ENCODE measurements at regions not wholly inside any gene's neighbourhood (a gene's known extent, or its start where the extent isn't known, plus 50 kb on each side); places are given as distances from the start of the nearest gene placed in this dataset.

- DNase-seq (ENCODE audit: low read depth) = no peak
Observed at GRCh38 chr2:173770947-173771678, 194.1 kb downstream of the SP3 start.

GRCh38 chr2:173772205-173772604 is 193.0 kb downstream of the SP3 start:
- DNase-seq (ENCODE audit: low read depth) = no peak

- no peak for DNase-seq (ENCODE audit: low read depth)
Observed at GRCh38 chr2:173773076-173773475, 192.1 kb downstream of the SP3 start.

GRCh38 chr2:173775440-173775839 is 189.7 kb downstream of the SP3 start:
- DNase-seq (ENCODE audit: low read depth) = no peak

GRCh38 chr2:173782681-173783080 is 182.5 kb downstream of the SP3 start:
- no peak for DNase-seq (ENCODE audit: low read depth)

- DNase-seq (ENCODE audit: low read depth) = no peak
Observed at GRCh38 chr2:173783382-173783781, 181.8 kb downstream of the SP3 start.

GRCh38 chr2:173785813-173786212 is 179.4 kb downstream of the SP3 start:
- DNase-seq (ENCODE audit: low read depth) = no peak

- no peak for DNase-seq (ENCODE audit: low read depth)
Observed at GRCh38 chr2:173791502-173791901, 173.7 kb downstream of the SP3 start.

- DNase-seq (ENCODE audit: low read depth) = no peak
Observed at GRCh38 chr2:173792166-173792565, 173.0 kb downstream of the SP3 start.

GRCh38 chr2:173792741-173793140 is 172.4 kb downstream of the SP3 start:
- peak; percentile 3 for DNase-seq (ENCODE audit: low read depth)

GRCh38 chr2:173793709-173794565 is 171.2 kb downstream of the SP3 start:
- no peak for DNase-seq (ENCODE audit: low read depth)

- no peak for DNase-seq (ENCODE audit: low read depth)
Observed at GRCh38 chr2:173797586-173798263, 167.4 kb downstream of the SP3 start.

- no peak for DNase-seq (ENCODE audit: low read depth)
Observed at GRCh38 chr2:173802518-173802917, 162.7 kb downstream of the SP3 start.

- DNase-seq (ENCODE audit: low read depth) = no peak
Observed at GRCh38 chr2:173803449-173803848, 161.7 kb downstream of the SP3 start.

- peak; percentile 17 for DNase-seq (ENCODE audit: low read depth)
Observed at GRCh38 chr2:173806761-173807160, 158.4 kb downstream of the SP3 start.

GRCh38 chr2:173808718-173809117 is 156.5 kb downstream of the SP3 start:
- no peak for DNase-seq (ENCODE audit: low read depth)

GRCh38 chr2:173812321-173812720 is 152.9 kb downstream of the SP3 start:
- DNase-seq (ENCODE audit: low read depth) = no peak

GRCh38 chr2:173814306-173814705 is 150.9 kb downstream of the SP3 start:
- no peak for DNase-seq (ENCODE audit: low read depth)

- no peak for DNase-seq (ENCODE audit: low read depth)
Observed at GRCh38 chr2:173815772-173816171, 149.4 kb downstream of the SP3 start.

- no peak for DNase-seq (ENCODE audit: low read depth)
Observed at GRCh38 chr2:173817582-173817981, 147.6 kb downstream of the SP3 start.

- no peak for DNase-seq (ENCODE audit: low read depth)
Observed at GRCh38 chr2:173818285-173818684, 146.9 kb downstream of the SP3 start.

GRCh38 chr2:173819852-173820251 is 145.3 kb downstream of the SP3 start:
- no peak for DNase-seq (ENCODE audit: low read depth)

GRCh38 chr2:173821451-173821850 is 143.7 kb downstream of the SP3 start:
- no peak for DNase-seq (ENCODE audit: low read depth)
